ENCODE measurements at regions not wholly inside any gene's neighbourhood (a gene's known extent, or its start where the extent isn't known, plus 50 kb on each side); places are given as distances from the start of the nearest gene placed in this dataset.

DNA sequence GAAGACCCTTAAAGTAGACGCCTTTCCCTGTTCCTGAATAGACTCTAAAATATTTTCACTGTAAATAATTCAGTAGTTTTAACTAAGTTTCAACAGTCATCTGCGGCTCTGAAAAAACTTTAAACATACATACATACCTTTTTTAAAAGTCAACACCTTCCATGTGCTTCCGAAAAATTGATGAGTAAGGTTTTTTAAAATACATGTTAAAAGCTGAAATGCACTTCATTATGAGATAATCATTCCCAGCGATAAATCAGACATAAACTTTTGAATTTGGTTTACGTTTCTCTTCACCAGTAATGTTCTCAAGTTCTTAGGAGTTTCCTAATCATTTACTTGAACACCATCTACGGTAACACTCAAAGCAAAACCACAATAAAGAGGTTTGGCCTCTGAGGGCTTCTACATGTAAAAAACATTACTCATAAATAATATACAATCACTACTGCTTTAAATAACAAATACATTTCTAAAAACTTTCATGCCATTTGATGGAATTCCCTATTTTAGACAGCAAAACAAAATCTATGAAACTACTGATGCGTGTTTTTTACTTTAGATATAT, 403.5 kb downstream of the SHQ1 start:
- TF ChIP-seq, protein P1, sequence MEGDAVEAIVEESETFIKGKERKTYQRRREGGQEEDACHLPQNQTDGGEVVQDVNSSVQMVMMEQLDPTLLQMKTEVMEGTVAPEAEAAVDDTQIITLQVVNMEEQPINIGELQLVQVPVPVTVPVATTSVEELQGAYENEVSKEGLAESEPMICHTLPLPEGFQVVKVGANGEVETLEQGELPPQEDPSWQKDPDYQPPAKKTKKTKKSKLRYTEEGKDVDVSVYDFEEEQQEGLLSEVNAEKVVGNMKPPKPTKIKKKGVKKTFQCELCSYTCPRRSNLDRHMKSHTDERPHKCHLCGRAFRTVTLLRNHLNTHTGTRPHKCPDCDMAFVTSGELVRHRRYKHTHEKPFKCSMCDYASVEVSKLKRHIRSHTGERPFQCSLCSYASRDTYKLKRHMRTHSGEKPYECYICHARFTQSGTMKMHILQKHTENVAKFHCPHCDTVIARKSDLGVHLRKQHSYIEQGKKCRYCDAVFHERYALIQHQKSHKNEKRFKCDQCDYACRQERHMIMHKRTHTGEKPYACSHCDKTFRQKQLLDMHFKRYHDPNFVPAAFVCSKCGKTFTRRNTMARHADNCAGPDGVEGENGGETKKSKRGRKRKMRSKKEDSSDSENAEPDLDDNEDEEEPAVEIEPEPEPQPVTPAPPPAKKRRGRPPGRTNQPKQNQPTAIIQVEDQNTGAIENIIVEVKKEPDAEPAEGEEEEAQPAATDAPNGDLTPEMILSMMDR (IDR thresholded peaks at IDR 0.05; ENCODE audit: low read depth, low read length) = no peak
- TF ChIP-seq POLR2A (IDR thresholded peaks at IDR 0.05; ENCODE audit: extremely low read depth, insufficient read length) = no peak
- TF ChIP-seq, protein P2, sequence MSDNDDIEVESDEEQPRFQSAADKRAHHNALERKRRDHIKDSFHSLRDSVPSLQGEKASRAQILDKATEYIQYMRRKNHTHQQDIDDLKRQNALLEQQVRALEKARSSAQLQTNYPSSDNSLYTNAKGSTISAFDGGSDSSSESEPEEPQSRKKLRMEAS (IDR thresholded peaks at IDR 0.05; ENCODE audit: low read depth, low read length) = no peak
